Tibial nerve (tissue), 4 donors: ENCODE measurements at regions not wholly inside any gene's neighbourhood (a gene's known extent, or its start where the extent isn't known, plus 50 kb on each side); places are given as distances from the start of the nearest gene placed in this dataset.

ENCODE experiments used
- DNase-seq, 2 donors: peaks; one replicate each; pipeline ENCODE4 v3.0.0-alpha.2; 2019; ENCODE audit warnings: low spot score in 2 of 2
- H3K27ac ChIP-seq, 4 donors: fragments of 200-600 bp; sonication (generic) in 3 of 4; one replicate each; pipeline ENCODE4 v1.5.1; 2017 to 2019; ENCODE audit warnings: mild to moderate bottlenecking in 1 of 4
- H3K27me3 ChIP-seq, 2 donors: fragments of 200-600 bp; sonication (generic) in 1 of 2; one replicate each; pipeline versions ENCODE4 v1.5.1 to v1.6.0; 2017 to 2019
- H3K36me3 ChIP-seq, 3 donors: fragments of 200-600 bp; sonication (generic); one replicate each; pipeline ENCODE4 v1.5.1; 2018 to 2019
- H3K4me1 ChIP-seq, 4 donors: fragments of 200-600 bp; sonication (generic) in 3 of 4; one replicate each; pipeline ENCODE4 v1.5.1; 2017 to 2019
- H3K4me3 ChIP-seq, 4 donors: fragments of 200-600 bp; sonication (generic) in 3 of 4; one replicate each; pipeline ENCODE4 v1.5.1; 2017 to 2019; ENCODE audit warnings: mild to moderate bottlenecking in 1 of 4, moderate library complexity in 1 of 4
- H3K9me3 ChIP-seq, 4 donors: fragments of 200-600 bp; sonication (generic) in 3 of 4; one replicate each; pipeline ENCODE4 v1.5.1; 2017 to 2019
- CTCF ChIP-seq, 5 experiments: fragments of 200-600 bp in 3 of 5; fragments of 450-650 bp in 2 of 5; sonication (generic) in 3 of 5; IDR thresholded peaks; one replicate each; pipeline ENCODE4 v1.5.1; 2016 to 2019; ENCODE audit warnings: antibody characterized with exemption in 5 of 5, mild to moderate bottlenecking in 3 of 5, moderate library complexity in 2 of 5
- EP300 ChIP-seq, 2 donors: sonication (generic); formaldehyde crosslinking; IDR thresholded peaks; one replicate each; pipeline ENCODE4 v1.6.1; 2017; ENCODE audit warnings: antibody characterized with exemption in 2 of 2, mild to moderate bottlenecking in 1 of 2
- POLR2A ChIP-seq, 2 donors: fragments of 450-650 bp; IDR thresholded peaks; one replicate each; pipeline ENCODE4 v1.6.1; 2017; ENCODE audit warnings: antibody characterized with exemption in 2 of 2, mild to moderate bottlenecking in 2 of 2, moderate library complexity in 2 of 2
- WGBS, 2 donors: methylation state at CpG; one replicate each; pipeline ENCODE4 v1.1.5; 2018; 5-methylcytosine and 5-hydroxymethylcytosine counted together

DNA sequence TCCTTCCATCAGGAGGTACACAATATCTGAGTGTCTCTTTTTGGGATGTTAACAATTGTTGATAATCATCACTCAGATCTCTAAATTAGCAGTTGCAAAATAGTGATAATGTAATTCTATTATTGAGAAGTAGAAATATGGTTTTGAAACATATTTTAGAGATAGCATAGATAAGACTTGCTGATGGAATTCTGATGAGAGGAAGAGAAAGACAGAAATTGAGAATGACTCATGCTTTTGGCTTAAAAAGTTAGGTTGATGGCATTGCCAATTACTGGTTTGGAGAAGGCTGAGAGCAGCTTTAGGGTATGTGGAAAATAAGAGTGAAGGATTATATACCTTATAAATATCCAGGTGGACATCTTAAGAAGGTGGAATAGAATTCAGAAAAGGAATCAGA lies 106.4 kb upstream of the EDNRB start:
- TF ChIP-seq EP300 (IDR thresholded peaks at IDR 0.05) (no peak), POLR2A (IDR thresholded peaks at IDR 0.05) (no peak), CTCF (IDR thresholded peaks at IDR 0.05) (no peak)
- Histone ChIP-seq H3K27ac (no peak overlapping the region), H3K27me3 (no peaks in the 10 kb centered on the region), H3K36me3 (no peaks in the 10 kb centered on the region), H3K4me3 (no peak overlapping the region), H3K9me3 (no peaks in the 10 kb centered on the region), H3K4me1 (peaks cover 0 to 5% (median 0%) of the 10 kb centered on the region in 4 donors)
- DNase-seq: no peak

DNA sequence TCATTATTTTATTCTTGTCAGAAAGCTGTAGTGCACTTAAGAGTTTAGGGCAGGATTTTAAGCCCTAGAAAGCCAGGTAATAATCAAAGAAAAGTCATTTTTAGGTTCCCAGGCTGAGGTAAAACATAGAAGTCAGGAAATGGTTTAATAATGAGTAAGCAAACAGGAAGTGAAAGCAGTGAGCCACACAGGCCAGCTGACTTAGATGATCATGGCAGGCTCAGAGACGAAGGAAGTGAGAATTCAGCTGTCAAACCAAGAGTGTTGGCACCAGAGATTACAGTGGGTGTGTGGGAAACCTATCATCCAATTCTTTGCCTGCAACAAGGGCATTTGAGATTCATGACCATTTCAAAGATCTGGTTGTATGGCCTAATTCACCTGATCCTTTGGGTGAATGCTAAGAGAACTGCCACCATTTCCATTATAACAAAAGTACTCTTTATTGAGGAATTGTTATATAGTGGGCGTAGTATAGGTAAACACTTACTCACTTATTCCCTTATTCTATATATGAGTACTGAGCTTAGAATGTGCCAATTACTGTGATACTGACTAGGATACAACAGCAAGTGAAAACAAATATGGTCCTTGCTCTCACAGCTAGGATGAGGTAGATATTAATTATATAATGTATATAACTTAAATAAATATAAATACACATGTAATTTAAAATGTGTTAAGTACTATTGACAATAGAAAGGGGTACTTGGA lies 103.7 kb upstream of the EDNRB start:
- H3K4me3 ChIP-seq: no peak overlapping the region
- H3K4me1 ChIP-seq: peaks cover 0 to 5% (median 0%) of the 10 kb centered on the region in 4 donors
- no peaks in the 10 kb centered on the region for H3K27me3 ChIP-seq
- H3K36me3 ChIP-seq: no peaks in the 10 kb centered on the region
- TF ChIP-seq EP300 (IDR thresholded peaks at IDR 0.05) (peak in 1 of 2 donors; percentile 69), CTCF (IDR thresholded peaks at IDR 0.05) (no peak)
- no peak overlapping the region for H3K27ac ChIP-seq
- WGBS, 2 donors: 74 to 81% methylated on average over 2 of the region's 2 CpGs
- peak in 1 of 2 donors; percentile 24 for DNase-seq
- H3K9me3 ChIP-seq: peaks cover 0 to 7% (median under 1%) of the 10 kb centered on the region in 4 donors

DNA sequence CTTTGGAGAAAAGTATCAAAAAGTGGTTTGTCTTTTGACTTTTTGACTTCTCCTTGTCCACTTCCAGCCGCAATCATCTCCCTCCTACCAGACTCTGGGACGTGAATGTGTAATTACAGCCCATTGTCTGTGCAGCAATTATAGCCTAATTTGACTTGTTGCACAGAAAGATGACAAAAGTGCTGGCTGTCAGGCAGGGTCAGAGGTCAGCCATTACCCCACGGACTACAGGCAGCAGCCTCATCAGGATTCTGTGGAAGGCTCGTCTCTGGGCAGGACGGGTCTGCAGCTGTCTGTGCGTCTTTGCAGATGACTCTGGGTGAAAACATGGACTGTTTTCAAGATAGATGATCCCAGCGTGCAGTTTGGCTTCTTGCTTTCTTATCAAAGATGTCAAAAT lies 102.2 kb upstream of the EDNRB start:
- no peak for TF ChIP-seq POLR2A (IDR thresholded peaks at IDR 0.05)
- no peak for TF ChIP-seq CTCF (IDR thresholded peaks at IDR 0.05)
- TF ChIP-seq EP300 (IDR thresholded peaks at IDR 0.05): no peak
- peaks cover 0 to 5% (median 0%) of the 10 kb centered on the region in 4 donors for H3K4me1 ChIP-seq
- WGBS, 2 donors: 33 to 39% methylated on average over 7 of the region's 7 CpGs
- H3K27ac ChIP-seq: no peak overlapping the region
- no peaks in the 10 kb centered on the region for H3K27me3 ChIP-seq
- no peak overlapping the region for H3K4me3 ChIP-seq
- DNase-seq: no peak
- no peaks in the 10 kb centered on the region for H3K36me3 ChIP-seq
- peaks cover 0 to 11% (median 2%) of the 10 kb centered on the region in 4 donors for H3K9me3 ChIP-seq

DNA sequence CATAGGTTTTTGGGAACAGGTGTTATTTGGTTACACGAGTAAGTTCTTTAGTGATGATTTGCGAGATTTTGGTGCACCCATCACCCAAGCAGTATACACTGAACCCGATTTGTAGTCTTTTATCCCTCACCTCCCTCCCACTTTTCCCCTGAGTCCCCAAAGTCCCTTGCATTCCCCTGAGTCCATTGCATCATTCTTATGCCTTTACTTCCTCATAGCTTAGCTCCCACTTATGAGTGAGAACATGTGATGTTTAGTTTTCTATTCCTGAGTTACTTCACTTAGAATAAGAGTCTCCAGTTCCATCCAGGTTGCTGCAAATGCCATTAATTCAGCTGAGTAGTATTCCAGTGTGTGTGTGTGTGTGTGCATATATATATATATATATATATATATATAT lies 97.2 kb upstream of the EDNRB start:
- Histone ChIP-seq H3K27ac (no peak overlapping the region), H3K36me3 (no peaks in the 10 kb centered on the region), H3K27me3 (no peaks in the 10 kb centered on the region), H3K4me3 (no peak overlapping the region), H3K4me1 (peaks cover 0 to 1% (median 0%) of the 10 kb centered on the region in 4 donors), H3K9me3 (peaks cover 0 to 11% (median 2%) of the 10 kb centered on the region in 4 donors)
- no peak for DNase-seq
- no peak for TF ChIP-seq POLR2A (IDR thresholded peaks at IDR 0.05)
- no peak for TF ChIP-seq CTCF (IDR thresholded peaks at IDR 0.05)
- peak in 1 of 2 donors; percentile 8 for TF ChIP-seq EP300 (IDR thresholded peaks at IDR 0.05)
- WGBS, 2 donors: 90 to 91% methylated on average over 3 of the region's 3 CpGs

DNA sequence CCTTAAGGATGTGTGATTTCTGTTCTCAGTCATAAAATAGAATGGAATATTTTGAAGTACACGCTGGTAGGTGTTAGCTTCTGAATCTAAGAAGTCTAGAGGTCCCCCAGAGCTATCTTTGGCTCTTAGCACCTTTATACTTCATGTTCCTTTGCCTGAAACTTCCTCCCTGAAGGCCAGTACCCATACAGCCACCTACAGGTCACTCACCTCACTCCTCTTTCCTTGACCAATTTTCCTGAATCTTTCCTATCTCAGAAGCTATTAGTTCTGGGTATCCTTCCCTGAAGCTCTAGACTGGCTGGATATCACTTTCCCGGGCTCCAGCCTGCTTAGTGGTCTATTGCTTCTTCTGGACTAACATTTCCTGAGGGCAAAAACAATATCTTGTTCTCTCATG lies 93.4 kb upstream of the EDNRB start:
- Histone ChIP-seq H3K4me1 (no peaks in the 10 kb centered on the region), H3K36me3 (no peaks in the 10 kb centered on the region), H3K9me3 (peaks cover 0 to under 1% (median under 1%) of the 10 kb centered on the region in 4 donors), H3K4me3 (no peak overlapping the region), H3K27me3 (no peaks in the 10 kb centered on the region), H3K27ac (no peak overlapping the region)
- TF ChIP-seq CTCF (IDR thresholded peaks at IDR 0.05) (no peak), POLR2A (IDR thresholded peaks at IDR 0.05) (no peak), EP300 (IDR thresholded peaks at IDR 0.05) (no peak)
- 86 to 95% methylated on average over 2 of the region's 2 CpGs for WGBS, 2 donors
- no peak for DNase-seq
